ENCODE measurements at regions not wholly inside any gene's neighbourhood (a gene's known extent, or its start where the extent isn't known, plus 50 kb on each side); places are given as distances from the start of the nearest gene placed in this dataset.

- no peak for DNase-seq (ENCODE audit: low spot score)
- TF ChIP-seq CTCF (IDR thresholded peaks at IDR 0.05), result no peak
- Mint-ChIP-seq H3K4me1 (ENCODE audit: low read depth) (peaks cover 13% of the 10 kb centered on the region), H3K36me3 (ENCODE audit: low read depth) (no peaks in the 10 kb centered on the region), H3K9me3 (ENCODE audit: low read depth) (no peaks in the 10 kb centered on the region), H3K27ac (ENCODE audit: unreplicated experiment) (no peak overlapping the region), H3K27me3 (ENCODE audit: low read depth) (no peaks in the 10 kb centered on the region), H3K4me3 (ENCODE audit: unreplicated experiment) (no peak overlapping the region)
Observed at GRCh38 chr5:96143450-96143849, 181.8 kb upstream of the ELL2 start.

GRCh38 chr5:96142786-96143434 is 181.3 kb upstream of the ELL2 start:
- no peaks in the 10 kb centered on the region for H3K27me3 Mint-ChIP-seq (ENCODE audit: low read depth)
- TF ChIP-seq CTCF (IDR thresholded peaks at IDR 0.05), result no peak
- no peak for DNase-seq (ENCODE audit: low spot score)
- peaks cover 11% of the 10 kb centered on the region for H3K4me1 Mint-ChIP-seq (ENCODE audit: low read depth)
- no peaks in the 10 kb centered on the region for H3K36me3 Mint-ChIP-seq (ENCODE audit: low read depth)
- H3K27ac Mint-ChIP-seq (ENCODE audit: unreplicated experiment), result no peak overlapping the region
- no peaks in the 10 kb centered on the region for H3K9me3 Mint-ChIP-seq (ENCODE audit: low read depth)
- H3K4me3 Mint-ChIP-seq (ENCODE audit: unreplicated experiment), result no peak overlapping the region

GRCh38 chr5:96142184-96142781 is 180.6 kb upstream of the ELL2 start:
- H3K9me3 Mint-ChIP-seq (ENCODE audit: low read depth), result peaks cover 1% of the 10 kb centered on the region

GRCh38 chr5:96141749-96142148 is 180.1 kb upstream of the ELL2 start:
- H3K4me3 Mint-ChIP-seq (ENCODE audit: unreplicated experiment), result no peak overlapping the region

More at GRCh38 chr5:96142184-96142781, 180.6 kb upstream of the ELL2 start:
- Mint-ChIP-seq H3K27me3 (ENCODE audit: low read depth) (no peaks in the 10 kb centered on the region), H3K4me1 (ENCODE audit: low read depth) (peaks cover 11% of the 10 kb centered on the region), H3K36me3 (ENCODE audit: low read depth) (no peaks in the 10 kb centered on the region), H3K27ac (ENCODE audit: unreplicated experiment) (no peak overlapping the region), H3K4me3 (ENCODE audit: unreplicated experiment) (no peak overlapping the region)
- no peak for DNase-seq (ENCODE audit: low spot score)
- no peak for TF ChIP-seq CTCF (IDR thresholded peaks at IDR 0.05)

GRCh38 chr5:96140496-96140895 is 178.8 kb upstream of the ELL2 start:
- Mint-ChIP-seq H3K4me1 (ENCODE audit: low read depth) (no peaks in the 10 kb centered on the region), H3K27ac (ENCODE audit: unreplicated experiment) (no peak overlapping the region), H3K27me3 (ENCODE audit: low read depth) (no peaks in the 10 kb centered on the region), H3K4me3 (ENCODE audit: unreplicated experiment) (no peak overlapping the region), H3K9me3 (ENCODE audit: low read depth) (peaks cover 8% of the 10 kb centered on the region), H3K36me3 (ENCODE audit: low read depth) (no peaks in the 10 kb centered on the region)
- no peak for TF ChIP-seq CTCF (IDR thresholded peaks at IDR 0.05)
- no peak for DNase-seq (ENCODE audit: low spot score)

More at GRCh38 chr5:96141749-96142148, 180.1 kb upstream of the ELL2 start:
- TF ChIP-seq CTCF (IDR thresholded peaks at IDR 0.05), result no peak
- H3K36me3 Mint-ChIP-seq (ENCODE audit: low read depth), result no peaks in the 10 kb centered on the region
- H3K27me3 Mint-ChIP-seq (ENCODE audit: low read depth), result no peaks in the 10 kb centered on the region
- H3K4me1 Mint-ChIP-seq (ENCODE audit: low read depth), result peaks cover 9% of the 10 kb centered on the region
- no peak overlapping the region for H3K27ac Mint-ChIP-seq (ENCODE audit: unreplicated experiment)
- DNase-seq (ENCODE audit: low spot score), result no peak
- H3K9me3 Mint-ChIP-seq (ENCODE audit: low read depth), result peaks cover 6% of the 10 kb centered on the region
